HG02642 (cell line): ENCODE measurements at regions not wholly inside any gene's neighbourhood (a gene's known extent, or its start where the extent isn't known, plus 50 kb on each side); places are given as distances from the start of the nearest gene placed in this dataset.
A peak's percentile ranks its signal among the peaks of the same experiment; 100 is the strongest.

Experiments
- ATAC-seq: cut with Tn5 transposase; IDR thresholded peaks from one replicate; pipeline ENCODE4 v1.9.1; 2021; ENCODE audit warnings: mild to moderate bottlenecking; ENCODE audit not compliant: unreplicated experiment, poor library complexity

GRCh38 chr15:36469311-36469966 lies 110.0 kb upstream of the CDIN1 start:
- no peak for ATAC-seq

GRCh38 chr15:36472672-36473071 lies 106.8 kb upstream of the CDIN1 start:
- ATAC-seq = no peak

- ATAC-seq = no peak
These were observed 100.9 kb upstream of the CDIN1 start for GRCh38 chr15:36478561-36478960.

GRCh38 chr15:36479200-36479896 lies 100.1 kb upstream of the CDIN1 start:
- ATAC-seq = no peak

DNA sequence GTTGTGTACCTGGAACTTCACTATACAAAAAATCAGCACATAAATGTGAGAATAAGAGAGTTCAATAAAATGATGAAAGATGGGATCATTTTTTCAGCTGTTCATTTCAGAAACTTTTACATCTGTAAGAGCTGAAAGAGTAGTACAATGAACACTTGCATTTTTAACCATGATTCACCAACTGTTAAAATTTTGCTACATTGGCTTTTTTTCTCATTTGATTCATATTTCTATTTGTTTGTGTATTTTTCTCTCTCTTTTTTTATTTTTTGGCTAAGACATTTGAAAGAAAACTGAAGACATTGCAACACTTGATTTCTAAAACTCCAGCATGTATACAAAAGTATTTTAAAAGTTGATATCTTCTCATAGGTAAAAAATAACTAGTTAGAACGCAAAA lies 98.3 kb upstream of the CDIN1 start:
- no peak for ATAC-seq

- no peak for ATAC-seq
These were observed 96.0 kb upstream of the CDIN1 start for GRCh38 chr15:36483409-36483808.

GRCh38 chr15:36484038-36484778 lies 95.2 kb upstream of the CDIN1 start:
- ATAC-seq = no peak

DNA sequence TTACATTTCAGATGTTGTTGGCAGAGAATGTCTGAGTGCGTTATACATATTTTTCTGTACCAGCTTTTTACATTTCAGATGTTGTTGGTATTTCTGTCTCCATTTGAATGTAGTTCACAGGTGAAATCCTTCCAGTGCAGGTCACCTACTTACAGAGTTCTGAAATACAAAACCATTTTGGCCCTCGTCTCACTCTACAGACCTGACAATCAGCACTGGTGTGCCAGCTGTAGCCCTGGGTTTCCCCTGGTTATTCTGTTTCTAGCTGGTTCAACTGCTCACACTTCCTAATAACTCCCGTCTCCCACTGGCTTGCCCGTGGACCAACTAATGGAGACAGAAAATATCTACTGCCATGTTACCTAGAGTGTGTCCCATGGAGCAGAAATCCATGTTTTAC lies 87.5 kb upstream of the CDIN1 start:
- ATAC-seq = no peak

DNA sequence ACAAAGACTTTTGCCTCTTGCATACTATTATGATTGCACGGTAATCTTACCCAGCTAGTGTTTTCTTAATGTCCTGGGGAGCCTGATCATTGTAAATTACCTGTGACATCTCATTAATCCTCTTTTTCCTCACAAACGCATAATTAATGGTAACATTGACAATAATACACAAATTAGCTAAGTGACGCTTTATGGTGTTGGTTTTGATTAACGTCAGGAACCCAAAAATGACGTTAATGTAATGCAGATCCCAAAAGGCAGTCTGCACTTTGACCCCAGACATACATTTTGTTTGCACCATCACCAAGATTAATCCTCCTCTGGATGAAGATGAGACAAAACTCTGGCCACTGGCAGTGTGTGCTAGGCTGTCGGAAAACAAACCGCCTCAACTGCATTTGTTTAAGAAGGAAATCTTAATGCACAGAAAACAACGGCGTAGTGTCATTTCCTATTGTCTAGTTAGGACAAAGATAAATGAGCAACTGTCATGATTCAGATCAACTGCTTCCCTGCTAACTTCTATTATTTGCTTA lies 83.9 kb upstream of the CDIN1 start:
- ATAC-seq = no peak

- ATAC-seq = no peak
These were observed 81.5 kb upstream of the CDIN1 start for GRCh38 chr15:36497901-36498300.

- no peak for ATAC-seq
These were observed 81.0 kb upstream of the CDIN1 start for GRCh38 chr15:36498401-36498800.

- ATAC-seq = no peak
These were observed 80.5 kb upstream of the CDIN1 start for GRCh38 chr15:36498916-36499315.

DNA sequence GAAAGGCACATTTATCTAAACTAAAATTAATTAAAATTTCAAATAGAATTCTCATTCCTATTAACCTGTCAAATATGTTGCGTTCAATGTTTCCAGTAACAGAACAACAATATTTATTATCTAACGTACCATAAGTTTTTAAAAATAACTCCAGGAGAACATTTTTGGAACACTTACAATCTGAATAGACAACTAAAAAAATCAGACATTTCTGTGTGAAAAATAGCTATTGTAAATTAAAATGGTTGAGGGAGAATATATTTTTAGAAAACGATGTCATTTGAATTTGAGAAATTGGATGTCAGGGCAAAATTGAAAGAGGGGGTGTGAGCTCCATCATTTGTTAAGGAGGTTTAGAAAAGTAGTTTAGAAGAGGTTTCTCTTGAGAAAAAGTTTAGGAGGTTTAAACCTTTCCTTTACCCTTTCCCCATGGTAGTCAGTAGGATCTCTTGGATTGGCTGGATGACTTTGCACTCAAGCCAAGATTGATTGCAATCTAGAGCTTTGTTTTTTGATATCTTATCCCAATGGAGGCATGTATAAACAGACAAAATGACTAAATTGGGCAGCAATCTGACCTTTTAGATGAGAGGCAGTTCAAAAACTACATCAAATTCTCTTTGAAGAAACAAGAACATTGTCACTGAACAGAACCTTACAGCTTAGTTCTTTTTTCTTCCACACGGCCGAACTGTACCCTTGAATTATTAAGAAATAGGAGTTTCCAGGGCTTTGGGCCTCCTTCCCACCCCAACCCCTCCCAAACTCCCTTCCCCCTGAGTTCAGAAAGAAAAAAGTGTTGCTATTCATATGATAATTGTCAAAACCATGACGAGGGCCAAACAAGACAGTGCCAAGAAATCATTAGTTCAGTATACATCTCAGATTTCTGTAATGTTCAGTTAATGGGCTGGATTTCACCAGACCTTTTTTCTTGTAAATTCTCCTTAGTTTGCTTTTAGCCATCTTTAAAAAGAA lies 79.7 kb upstream of the CDIN1 start:
- ATAC-seq = no peak

DNA sequence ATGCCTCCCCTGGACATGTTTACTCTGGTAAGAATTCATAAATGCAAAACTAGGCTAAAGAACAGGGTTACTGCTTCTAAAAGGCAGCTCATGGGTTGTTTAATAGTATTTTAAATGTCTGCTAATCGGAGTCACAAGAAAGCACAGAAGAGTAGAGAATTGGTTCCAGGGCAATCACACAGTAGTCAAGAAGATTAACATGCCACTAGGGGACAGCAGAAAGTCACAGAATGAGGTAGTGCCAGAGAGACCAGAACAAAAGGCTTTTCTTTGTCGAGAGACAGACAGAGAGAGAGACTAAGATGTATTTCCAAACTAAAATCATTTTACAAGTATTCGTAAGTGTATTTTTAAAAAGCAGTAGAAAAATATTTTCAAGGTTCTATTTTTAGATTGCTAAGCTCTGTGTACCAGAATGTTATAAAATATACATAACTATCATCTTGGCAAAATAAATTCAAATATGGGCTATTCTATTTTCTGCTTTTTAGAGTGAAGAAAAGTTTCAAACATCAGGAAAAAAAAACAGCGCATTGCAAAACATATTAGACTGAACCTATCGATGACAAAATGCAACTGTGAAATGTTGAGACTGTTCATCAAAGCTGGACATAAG lies 78.3 kb upstream of the CDIN1 start:
- ATAC-seq = peak; percentile 78

GRCh38 chr15:36502509-36502908 lies 76.9 kb upstream of the CDIN1 start:
- no peak for ATAC-seq

DNA sequence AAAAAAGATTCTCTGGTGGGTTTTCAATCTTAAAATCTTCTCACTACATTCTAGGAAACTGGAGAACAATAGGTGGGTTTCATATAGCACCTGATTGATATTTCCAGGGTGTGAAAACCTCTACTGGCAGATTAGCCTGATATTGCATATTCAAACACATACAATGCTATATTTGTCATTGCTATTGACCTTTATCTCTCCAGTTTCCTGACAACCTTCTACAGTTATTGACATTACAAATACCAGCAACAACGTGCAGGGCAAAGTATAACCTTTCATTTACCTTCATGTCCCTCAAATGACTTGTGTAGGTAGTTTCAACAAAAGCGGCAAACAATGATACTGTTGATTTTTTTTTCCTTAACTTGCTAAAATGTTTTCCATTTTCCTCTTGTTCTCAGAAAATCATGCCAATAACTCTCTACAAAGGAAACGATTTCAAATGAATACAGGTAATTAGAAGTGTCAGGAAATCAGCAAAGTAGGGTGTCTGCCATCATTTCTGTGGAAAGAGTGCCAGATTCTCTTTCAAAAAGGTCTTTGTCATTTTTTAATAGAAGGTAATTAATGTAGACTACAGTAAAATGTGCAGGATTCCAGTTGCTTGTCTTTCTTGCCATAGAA lies 72.6 kb upstream of the CDIN1 start:
- ATAC-seq = no peak

- ATAC-seq = no peak
These were observed 72.0 kb upstream of the CDIN1 start for GRCh38 chr15:36507458-36507857.

GRCh38 chr15:36511594-36511993 lies 67.8 kb upstream of the CDIN1 start:
- ATAC-seq = no peak

DNA sequence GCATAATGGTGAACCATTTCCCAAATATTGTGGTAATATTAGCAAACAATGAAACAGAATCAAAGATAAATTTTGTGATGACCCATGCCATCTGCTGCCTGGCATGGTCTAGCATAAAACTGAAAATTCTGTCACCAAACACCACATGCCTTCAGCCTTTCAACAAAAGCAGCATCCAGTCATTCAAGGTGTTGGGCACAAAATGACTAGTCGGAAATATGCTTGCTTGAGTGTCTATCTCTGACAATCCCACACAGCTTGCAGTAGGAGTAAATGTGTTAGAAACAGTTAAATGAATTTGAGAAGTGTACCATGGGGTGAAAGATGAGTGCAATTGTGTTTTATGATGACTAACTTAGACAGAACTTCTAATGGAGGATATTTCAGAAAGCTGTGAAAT lies 61.7 kb upstream of the CDIN1 start:
- no peak for ATAC-seq
